ENCODE measurements at regions not wholly inside any gene's neighbourhood (a gene's known extent, or its start where the extent isn't known, plus 50 kb on each side); places are given as distances from the start of the nearest gene placed in this dataset.

DNA sequence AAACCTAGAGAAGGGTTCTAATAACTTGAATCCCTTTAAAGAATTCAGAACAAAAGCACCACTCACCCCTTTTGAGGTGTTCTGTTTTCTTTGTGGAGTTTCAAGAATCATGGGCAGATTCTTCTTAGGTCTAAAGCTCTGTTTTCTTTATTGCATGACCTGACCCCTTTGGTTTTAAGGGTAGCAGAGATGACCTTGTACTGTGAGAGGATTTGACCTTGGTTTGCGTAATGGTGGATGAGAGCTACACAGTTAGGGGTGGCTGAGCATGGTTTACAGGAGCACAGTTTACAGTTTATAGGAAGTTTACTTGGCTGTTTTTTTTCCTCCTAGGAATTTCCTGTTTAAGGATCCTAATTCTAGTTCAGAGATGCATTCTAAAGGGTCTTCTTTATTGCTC lies 1095.6 kb upstream of the NRXN1 start:
- TF ChIP-seq, protein P1, sequence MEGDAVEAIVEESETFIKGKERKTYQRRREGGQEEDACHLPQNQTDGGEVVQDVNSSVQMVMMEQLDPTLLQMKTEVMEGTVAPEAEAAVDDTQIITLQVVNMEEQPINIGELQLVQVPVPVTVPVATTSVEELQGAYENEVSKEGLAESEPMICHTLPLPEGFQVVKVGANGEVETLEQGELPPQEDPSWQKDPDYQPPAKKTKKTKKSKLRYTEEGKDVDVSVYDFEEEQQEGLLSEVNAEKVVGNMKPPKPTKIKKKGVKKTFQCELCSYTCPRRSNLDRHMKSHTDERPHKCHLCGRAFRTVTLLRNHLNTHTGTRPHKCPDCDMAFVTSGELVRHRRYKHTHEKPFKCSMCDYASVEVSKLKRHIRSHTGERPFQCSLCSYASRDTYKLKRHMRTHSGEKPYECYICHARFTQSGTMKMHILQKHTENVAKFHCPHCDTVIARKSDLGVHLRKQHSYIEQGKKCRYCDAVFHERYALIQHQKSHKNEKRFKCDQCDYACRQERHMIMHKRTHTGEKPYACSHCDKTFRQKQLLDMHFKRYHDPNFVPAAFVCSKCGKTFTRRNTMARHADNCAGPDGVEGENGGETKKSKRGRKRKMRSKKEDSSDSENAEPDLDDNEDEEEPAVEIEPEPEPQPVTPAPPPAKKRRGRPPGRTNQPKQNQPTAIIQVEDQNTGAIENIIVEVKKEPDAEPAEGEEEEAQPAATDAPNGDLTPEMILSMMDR (optimal IDR thresholded peaks at IDR 0.05 in 1 of 3, IDR thresholded peaks at IDR 0.05 in 1 of 3, conservative IDR thresholded peaks at IDR 0.05 in 1 of 3; ENCODE audit: extremely low read depth in 1 of 3, insufficient read depth in 2 of 3, low read length in 3 of 3) = no peak
- no peak for TF ChIP-seq EZH2 (IDR thresholded peaks at IDR 0.05; ENCODE audit: low read length)
